WI38 (cell line): ENCODE measurements at regions not wholly inside any gene's neighbourhood (a gene's known extent, or its start where the extent isn't known, plus 50 kb on each side); places are given as distances from the start of the nearest gene placed in this dataset.

Experiments
- H3K4me3 ChIP-seq: 2 replicates; pipeline ENCODE4 v1.5.1; 2011; ENCODE audit warnings: low read depth, mild to moderate bottlenecking, control low read depth, low read length
- TF ChIP-seq, protein P1 (sequence below): IDR thresholded peaks from 2 replicates; pipeline ENCODE4 v1.5.1; 2012; ENCODE audit warnings: low read depth, mild to moderate bottlenecking, control low read depth, low read length

DNA sequence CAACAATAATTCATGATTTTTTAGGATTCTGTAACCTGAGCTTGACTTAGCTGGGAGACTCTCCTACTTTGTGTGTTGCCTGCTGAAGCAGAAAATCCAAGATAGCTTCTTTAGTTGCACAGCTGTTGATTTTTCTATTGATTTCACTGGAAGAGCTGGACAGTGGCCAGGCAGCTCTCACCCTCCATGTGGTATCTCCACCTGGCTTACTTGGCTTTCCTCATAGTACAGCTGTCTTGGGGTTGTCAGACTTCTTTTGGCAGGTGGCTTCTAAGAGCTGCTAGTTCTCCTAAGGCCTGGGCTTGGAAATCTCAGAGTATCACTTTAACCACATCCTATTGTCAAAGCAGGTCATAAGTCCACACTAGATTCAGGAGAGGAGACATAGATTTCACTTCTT lies 130.8 kb upstream of the SPON1 start:
- TF ChIP-seq, protein P1, sequence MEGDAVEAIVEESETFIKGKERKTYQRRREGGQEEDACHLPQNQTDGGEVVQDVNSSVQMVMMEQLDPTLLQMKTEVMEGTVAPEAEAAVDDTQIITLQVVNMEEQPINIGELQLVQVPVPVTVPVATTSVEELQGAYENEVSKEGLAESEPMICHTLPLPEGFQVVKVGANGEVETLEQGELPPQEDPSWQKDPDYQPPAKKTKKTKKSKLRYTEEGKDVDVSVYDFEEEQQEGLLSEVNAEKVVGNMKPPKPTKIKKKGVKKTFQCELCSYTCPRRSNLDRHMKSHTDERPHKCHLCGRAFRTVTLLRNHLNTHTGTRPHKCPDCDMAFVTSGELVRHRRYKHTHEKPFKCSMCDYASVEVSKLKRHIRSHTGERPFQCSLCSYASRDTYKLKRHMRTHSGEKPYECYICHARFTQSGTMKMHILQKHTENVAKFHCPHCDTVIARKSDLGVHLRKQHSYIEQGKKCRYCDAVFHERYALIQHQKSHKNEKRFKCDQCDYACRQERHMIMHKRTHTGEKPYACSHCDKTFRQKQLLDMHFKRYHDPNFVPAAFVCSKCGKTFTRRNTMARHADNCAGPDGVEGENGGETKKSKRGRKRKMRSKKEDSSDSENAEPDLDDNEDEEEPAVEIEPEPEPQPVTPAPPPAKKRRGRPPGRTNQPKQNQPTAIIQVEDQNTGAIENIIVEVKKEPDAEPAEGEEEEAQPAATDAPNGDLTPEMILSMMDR = no peak
- no peak overlapping the region for H3K4me3 ChIP-seq

DNA sequence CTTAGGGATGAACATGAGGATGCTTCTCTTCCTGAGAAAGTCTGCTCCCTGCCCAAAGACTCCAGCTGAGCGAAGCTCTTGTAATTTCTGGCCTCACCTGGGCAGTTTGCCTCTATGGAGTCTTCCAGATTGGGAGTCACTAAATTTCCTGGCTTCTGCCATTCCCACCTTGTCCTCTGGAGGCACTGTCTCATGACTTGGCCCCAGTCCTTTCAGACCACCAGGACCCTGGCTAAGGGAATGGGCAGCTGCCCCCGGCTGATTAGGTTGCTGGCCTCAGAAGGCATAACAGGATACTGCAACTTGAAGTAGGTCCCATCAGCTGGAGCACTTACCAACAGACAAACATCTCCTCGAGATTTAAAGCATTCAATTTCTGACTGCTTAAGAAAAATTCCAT lies 128.1 kb upstream of the SPON1 start:
- TF ChIP-seq, protein P1 = peak; percentile 30; the same call in 1 of the 2 replicates
- no peak overlapping the region for H3K4me3 ChIP-seq

- no peak overlapping the region for H3K4me3 ChIP-seq
- TF ChIP-seq, protein P1 = no peak
Observed at GRCh38 chr11:13836666-13837065, 125.9 kb upstream of the SPON1 start.

- H3K4me3 ChIP-seq = no peak overlapping the region
- TF ChIP-seq, protein P1 = no peak
Observed at GRCh38 chr11:13837286-13837685, 125.2 kb upstream of the SPON1 start.

- TF ChIP-seq, protein P1 = no peak
- H3K4me3 ChIP-seq = no peak overlapping the region
Observed at GRCh38 chr11:13841393-13841792, 121.1 kb upstream of the SPON1 start.

- H3K4me3 ChIP-seq = no peak overlapping the region
- TF ChIP-seq, protein P1 = no peak
Observed at GRCh38 chr11:13848031-13848430, 114.5 kb upstream of the SPON1 start.

DNA sequence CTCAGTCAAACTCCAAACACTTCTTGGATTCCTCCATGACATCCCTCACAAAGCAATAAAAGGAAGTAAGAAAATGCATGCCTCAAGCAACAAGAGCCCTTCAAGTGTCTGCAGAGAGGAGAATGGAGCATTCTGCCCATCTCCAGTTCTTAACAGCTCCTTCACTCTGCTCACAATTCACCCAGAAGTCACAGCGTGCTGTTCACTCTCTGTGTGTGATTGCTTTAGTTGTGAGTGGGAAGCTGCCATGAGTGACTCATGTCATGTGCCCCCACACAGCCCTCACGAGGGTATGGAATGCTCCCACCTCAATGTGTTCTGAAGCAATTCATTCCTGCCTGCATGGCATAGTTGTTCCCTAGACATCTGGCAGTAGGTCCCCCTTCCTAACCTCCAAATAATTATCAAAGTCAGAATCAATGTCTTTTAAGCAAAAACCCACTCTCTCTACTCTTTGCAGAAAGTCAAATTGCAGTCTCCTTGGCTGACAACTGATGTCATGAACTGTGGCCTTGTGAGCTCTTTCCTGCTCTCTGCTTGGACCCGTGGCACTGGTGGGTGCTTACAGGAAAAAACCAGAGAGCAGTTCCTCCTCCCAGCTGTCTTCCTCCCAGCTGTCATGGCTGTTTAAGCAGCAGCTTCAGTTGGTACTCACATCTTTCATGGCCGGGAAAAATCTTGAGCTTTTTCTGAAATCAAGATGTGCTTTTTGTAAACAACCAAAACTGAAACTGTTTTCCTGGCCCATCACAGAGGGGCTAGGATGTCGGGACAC lies 112.1 kb upstream of the SPON1 start:
- H3K4me3 ChIP-seq = no peak overlapping the region
- TF ChIP-seq, protein P1 = no peak
